PC-3 (cell line): ENCODE measurements at regions not wholly inside any gene's neighbourhood (a gene's known extent, or its start where the extent isn't known, plus 50 kb on each side); places are given as distances from the start of the nearest gene placed in this dataset.

Experiments used
- ATAC-seq: fragments of 200-7000 bp; cut with Tn5 transposase; 2 replicates; pipeline ENCODE4 v1.9.1; 2020; ENCODE audit warnings: mild to moderate bottlenecking, moderate library complexity
- BruUV-seq: library from RNA; stranded (reverse); fragments of 400-500 nt; replicated peaks from 2 replicates; lab custom pipeline; 2021; lab: Mats Ljungman, UMichigan
- CTCF ChIA-PET: fragments of 300-600 bp; sonication (Branson Sonifier 250); formaldehyde crosslinking; loops from one replicate; lab custom pipeline; 2022; ENCODE audit warnings: antibody characterized with exemption; lab: Charles Lee
- POLR2A ChIA-PET: fragments of 300-600 bp; sonication (Branson Sonifier 250); formaldehyde crosslinking; loops from one replicate; lab custom pipeline; 2022; ENCODE audit warnings: antibody characterized with exemption; ENCODE audit not compliant: unreplicated experiment; lab: Charles Lee
- DNase-seq: peaks from one replicate; pipeline ENCODE4 v3.0.0-alpha.2; 2015
- H2AFZ ChIP-seq: fragments of 300-600 bp; sonication (generic); 2 replicates; pipeline ENCODE4 v1.6.0; 2016; ENCODE audit warnings: antibody characterized with exemption, low read length
- H3F3A ChIP-seq: fragments of 300-600 bp; sonication (generic); one replicate; pipeline ENCODE4 v1.6.0; 2017; ENCODE audit warnings: antibody characterized with exemption, low read length, control low read depth, mild to moderate bottlenecking; ENCODE audit not compliant: unreplicated experiment
- H3K27ac ChIP-seq: fragments of 300-600 bp; sonication (generic); 2 replicates; pipeline ENCODE4 v1.5.1; 2016; ENCODE audit warnings: mild to moderate bottlenecking, low read length
- H3K27me3 ChIP-seq: fragments of 300-600 bp; sonication (generic); 2 replicates; pipeline ENCODE4 v1.6.1; 2016; ENCODE audit warnings: low read length, mixed read lengths
- H3K36me3 ChIP-seq: fragments of 300-600 bp; sonication (generic); 2 replicates; pipeline ENCODE4 v1.6.1; 2016; ENCODE audit warnings: low read depth, mixed run types, low read length, mixed read lengths
- H3K4me1 ChIP-seq: fragments of 300-600 bp; sonication (generic); 2 replicates; pipeline ENCODE4 v1.5.1; 2016; ENCODE audit warnings: low read length; ENCODE audit not compliant: insufficient read depth
- H3K4me2 ChIP-seq: fragments of 300-600 bp; sonication (generic); 2 replicates; pipeline ENCODE4 v1.6.0; 2016; ENCODE audit warnings: low read length
- H3K4me3 ChIP-seq: fragments of 300-600 bp; sonication (generic); 2 replicates; pipeline ENCODE4 v1.5.1; 2016; ENCODE audit warnings: mild to moderate bottlenecking, low read length, mixed read lengths
- H3K79me2 ChIP-seq: fragments of 300-600 bp; sonication (generic); 2 replicates; pipeline ENCODE4 v1.6.1; 2017; ENCODE audit warnings: low read length, mixed read lengths
- H3K9ac ChIP-seq: fragments of 300-600 bp; sonication (generic); 2 replicates; pipeline ENCODE4 v1.6.0; 2016; ENCODE audit warnings: mild to moderate bottlenecking, low read length
- H3K9me2 ChIP-seq: fragments of 300-600 bp; sonication (generic); replicated peaks from 2 replicates; pipeline ENCODE4 v1.6.1; 2016; ENCODE audit warnings: mixed run types, low read length, mixed read lengths
- H3K9me3 ChIP-seq: fragments of 300-600 bp; sonication (generic); 2 replicates; pipeline ENCODE4 v1.6.1; 2016; ENCODE audit warnings: low read length, mixed read lengths
- H4K20me1 ChIP-seq: fragments of 300-600 bp; sonication (generic); 2 replicates; pipeline ENCODE4 v1.6.1; 2016; ENCODE audit warnings: low read length, mixed read lengths
- CTCF ChIP-seq: fragments of 300-600 bp; sonication (generic); conservative IDR thresholded peaks from 2 replicates; pipeline ENCODE4 v1.5.1; 2017; ENCODE audit warnings: antibody characterized with exemption, low read depth, mild to moderate bottlenecking, low read length
- EZH2 ChIP-seq: fragments of 300-600 bp; sonication (generic); IDR thresholded peaks from one replicate; pipeline ENCODE4 v1.6.1; 2017; ENCODE audit warnings: antibody characterized with exemption, mild to moderate bottlenecking, low read length; ENCODE audit not compliant: unreplicated experiment
- EZH2phosphoT487 ChIP-seq: fragments of 300-600 bp; sonication (generic); IDR thresholded peaks from 2 replicates; pipeline ENCODE4 v1.6.1; 2018; ENCODE audit warnings: mild to moderate bottlenecking, antibody characterized with exemption, low read length, borderline replicate concordance
- intact Hi-C: fragments of 100-400 bp; cut with micrococcal nuclease; formaldehyde crosslinking; loops from 2 replicates; pipeline ENCODE4 v1.9.0; 2023

GRCh38 chr1:201692555-201693394 lies 136.2 kb upstream of the IPO9 start:
- Histone ChIP-seq H3K4me1 (peaks cover 21% of the 10 kb centered on the region), H3K79me2 (no peaks in the 10 kb centered on the region), H3K36me3 (no peaks in the 10 kb centered on the region), H3F3A (no peaks in the 10 kb centered on the region), H3K4me2 (no peak overlapping the region), H3K9me3 (no peaks in the 10 kb centered on the region), H3K4me3 (no peak overlapping the region), H3K9ac (no peak overlapping the region), H2AFZ (no peak overlapping the region), H3K9me2 (no peaks in the 10 kb centered on the region), H4K20me1 (no peaks in the 10 kb centered on the region), H3K27me3 (no peaks in the 10 kb centered on the region), H3K27ac (no peak overlapping the region)
- intact Hi-C loops = no loop called here
- ChIA-PET POLR2A (no interaction called here), CTCF (no interaction called here)
- ATAC-seq (no peak), DNase-seq (no peak)
- BruUV-seq = no TSS peak
- TF ChIP-seq EZH2phosphoT487 (no peak), EZH2 (no peak), CTCF (no peak)

- Histone ChIP-seq H2AFZ (no peak overlapping the region), H3K79me2 (no peaks in the 10 kb centered on the region), H3K4me3 (no peak overlapping the region), H3K36me3 (no peaks in the 10 kb centered on the region), H3K27ac (no peak overlapping the region), H3K9me3 (no peaks in the 10 kb centered on the region), H3K4me2 (no peak overlapping the region), H3F3A (no peaks in the 10 kb centered on the region), H3K4me1 (peaks cover 21% of the 10 kb centered on the region), H3K27me3 (no peaks in the 10 kb centered on the region), H3K9ac (no peak overlapping the region), H3K9me2 (no peaks in the 10 kb centered on the region), H4K20me1 (no peaks in the 10 kb centered on the region)
- TF ChIP-seq CTCF (no peak), EZH2 (no peak), EZH2phosphoT487 (no peak)
- DNase-seq (no peak), ATAC-seq (no peak)
- intact Hi-C loops = no loop called here
- no TSS peak for BruUV-seq
- ChIA-PET CTCF (no interaction called here), POLR2A (no interaction called here)
These were observed 134.9 kb upstream of the IPO9 start for GRCh38 chr1:201693890-201694607.
